Spleen (tissue), 7 donors: ENCODE measurements at regions not wholly inside any gene's neighbourhood (a gene's known extent, or its start where the extent isn't known, plus 50 kb on each side); places are given as distances from the start of the nearest gene placed in this dataset.

Source experiments
- CTCF ChIP-seq, 11 experiments: fragments of 200-600 bp in 7 of 11; fragments of 450-650 bp in 4 of 11; sonication (generic) in 4 of 11; IDR thresholded peaks in 8 of 11; conservative IDR thresholded peaks in 3 of 11; 1 replicate in 7 of 11; 2 replicates in 4 of 11; pipeline versions ENCODE4 v1.4.0 to v1.8.0; 2016 to 2021; ENCODE audit warnings: antibody characterized with exemption in 11 of 11, inconsistent platforms in 4 of 11, mild to moderate bottlenecking in 1 of 11
- POLR2A ChIP-seq, 3 donors: fragments of 450-650 bp; IDR thresholded peaks; one replicate each; pipeline ENCODE4 v1.5.1; 2017; ENCODE audit warnings: antibody characterized with exemption in 3 of 3, mild to moderate bottlenecking in 1 of 3
- POLR2AphosphoS5 ChIP-seq, 3 donors: sonication (generic); formaldehyde crosslinking; IDR thresholded peaks; one replicate each; pipeline ENCODE4 v1.5.1; 2017; ENCODE audit warnings: antibody characterized with exemption in 3 of 3
- donor health status: DM: no; HTN: no; CAD: no; lungs with moderate emphysema.
- donor health status: DM: no; HTN: no; CAD: no.
- donor health status: DM: no; HTN: no; CAD: no.

DNA sequence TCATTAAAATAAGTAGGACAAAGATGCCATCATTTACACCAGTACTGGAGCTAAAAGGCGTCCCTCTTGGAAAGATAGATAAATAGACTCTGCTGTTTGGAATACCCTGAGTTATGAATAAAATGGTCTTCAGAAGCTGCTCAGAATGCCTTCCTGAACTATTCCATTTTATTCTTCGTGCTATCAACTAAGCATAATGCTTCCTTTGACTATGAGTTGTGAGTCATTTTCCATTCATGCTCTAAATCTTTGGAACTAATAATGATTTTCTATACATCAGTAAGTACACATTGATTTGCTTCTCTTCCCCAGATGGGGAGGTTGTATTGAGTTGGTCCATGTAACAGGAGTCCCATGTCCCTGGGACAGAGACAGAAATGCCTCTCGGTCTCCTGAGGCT is 98.3 kb upstream of the PDE7B start:
- TF ChIP-seq CTCF (IDR thresholded peaks at IDR 0.05 in 8 of 11, conservative IDR thresholded peaks at IDR 0.05 in 3 of 11) (no peak), POLR2AphosphoS5 (IDR thresholded peaks at IDR 0.05) (no peak), POLR2A (IDR thresholded peaks at IDR 0.05) (no peak)
